Renal cortical epithelial cell (primary cell): ENCODE measurements at regions not wholly inside any gene's neighbourhood (a gene's known extent, or its start where the extent isn't known, plus 50 kb on each side); places are given as distances from the start of the nearest gene placed in this dataset.
"Not testable (repeated sequence)": the region's sequence is repeated elsewhere in the genome, so short reads cannot be mapped to it uniquely, and the experiment has no call there.

Experiments used
- DNase-seq: peaks from one replicate; pipeline ENCODE4 v3.0.0-alpha.2; 2011; ENCODE audit warnings: low read depth

DNA sequence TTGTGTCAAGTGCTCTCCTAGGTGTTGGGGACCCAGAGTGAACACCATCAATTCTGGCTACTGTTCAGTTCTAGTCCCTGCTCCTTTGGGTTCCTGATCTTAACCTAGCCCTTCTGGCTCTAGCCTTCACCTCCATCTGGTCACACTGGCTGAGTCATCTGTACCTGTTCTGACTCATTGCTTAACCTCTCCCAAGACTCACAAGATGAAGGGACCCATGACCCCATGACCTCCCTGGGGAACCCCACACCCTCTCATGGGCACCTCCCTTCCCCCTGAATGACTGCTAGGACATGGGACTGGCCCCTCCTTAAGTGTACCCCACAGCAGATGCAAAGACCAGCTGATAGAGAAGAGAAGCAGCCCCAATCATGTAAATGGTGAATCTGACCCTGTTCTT lies 345.8 kb upstream of the CDH5 start:
- DNase-seq = no peak

DNA sequence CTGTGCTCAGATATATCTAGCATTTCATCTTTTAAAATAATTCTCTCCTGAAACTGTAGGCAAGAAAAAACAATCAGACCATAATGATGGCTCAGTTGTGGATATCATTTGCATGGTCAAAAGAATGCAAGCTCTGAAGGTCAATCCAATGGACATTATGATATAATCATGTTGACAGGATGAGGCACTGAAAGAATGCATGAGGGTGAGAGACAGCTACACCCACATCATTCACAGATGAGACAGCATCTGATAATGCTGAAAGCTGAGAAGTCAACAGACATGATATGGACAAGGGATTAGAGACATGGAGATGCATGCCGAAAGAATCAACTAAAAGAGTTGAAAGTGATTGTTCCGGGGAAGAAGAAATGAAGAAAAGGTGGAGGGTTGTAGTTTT lies 346.4 kb upstream of the CDH5 start:
- DNase-seq = no peak

DNA sequence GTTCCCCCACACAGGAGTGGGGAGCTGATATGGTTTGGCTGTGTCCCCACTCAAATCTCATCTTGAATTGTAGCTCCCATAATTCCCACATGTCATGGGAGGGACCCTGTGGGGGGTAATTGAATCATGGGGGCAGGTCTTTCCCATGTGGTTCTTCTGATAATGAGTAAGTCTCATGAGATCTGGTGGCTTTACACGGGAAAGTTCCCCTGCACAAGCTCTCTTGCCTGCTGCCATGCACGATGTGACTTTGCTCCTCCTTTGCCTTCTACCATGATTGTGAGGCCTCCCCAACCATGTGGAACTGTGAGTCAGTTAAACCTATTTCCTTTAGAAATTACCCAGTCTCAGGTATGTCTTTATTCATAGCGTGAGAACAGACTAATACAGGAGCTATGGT lies 347.0 kb upstream of the CDH5 start:
- DNase-seq = not testable (repeated sequence)

DNA sequence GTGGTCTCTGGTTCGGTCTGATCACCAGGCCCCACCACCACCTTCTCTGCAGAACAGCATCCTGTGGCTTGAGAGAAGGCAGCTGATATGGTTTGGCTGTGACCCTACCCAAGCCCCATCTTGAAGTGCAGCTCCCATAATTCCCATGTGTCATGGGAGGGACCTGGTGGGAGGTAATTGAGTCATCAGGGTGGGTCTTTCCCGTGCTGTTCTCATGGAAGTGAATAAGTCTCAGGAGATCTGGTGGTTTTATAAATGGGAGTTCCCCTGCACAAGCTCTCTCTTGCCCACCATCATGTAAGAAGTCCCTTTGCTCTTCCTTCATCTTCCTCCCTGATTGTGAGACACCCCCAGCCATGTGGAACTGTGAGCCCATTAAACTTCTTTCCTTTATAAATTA lies 352.3 kb upstream of the CDH5 start:
- no peak for DNase-seq

DNA sequence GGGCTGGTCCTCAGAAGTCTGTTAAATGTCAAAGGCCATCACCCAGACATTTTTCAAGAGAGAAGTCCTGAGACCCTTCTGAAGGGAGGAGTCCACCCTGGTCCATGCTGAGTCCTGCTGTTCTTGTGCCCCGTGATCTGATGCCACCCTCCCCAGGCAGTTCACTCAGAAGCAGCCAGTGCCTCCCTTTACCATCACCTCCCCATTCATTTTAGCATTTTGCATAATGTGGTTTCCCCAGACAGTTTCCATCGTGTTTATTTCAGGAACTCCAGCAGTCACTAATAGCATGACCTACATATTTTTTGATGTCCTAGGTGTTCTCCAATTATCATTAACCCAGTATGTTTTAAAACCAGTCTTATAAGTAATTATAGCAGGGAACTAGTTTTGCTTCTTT lies 353.0 kb upstream of the CDH5 start:
- no peak for DNase-seq

DNA sequence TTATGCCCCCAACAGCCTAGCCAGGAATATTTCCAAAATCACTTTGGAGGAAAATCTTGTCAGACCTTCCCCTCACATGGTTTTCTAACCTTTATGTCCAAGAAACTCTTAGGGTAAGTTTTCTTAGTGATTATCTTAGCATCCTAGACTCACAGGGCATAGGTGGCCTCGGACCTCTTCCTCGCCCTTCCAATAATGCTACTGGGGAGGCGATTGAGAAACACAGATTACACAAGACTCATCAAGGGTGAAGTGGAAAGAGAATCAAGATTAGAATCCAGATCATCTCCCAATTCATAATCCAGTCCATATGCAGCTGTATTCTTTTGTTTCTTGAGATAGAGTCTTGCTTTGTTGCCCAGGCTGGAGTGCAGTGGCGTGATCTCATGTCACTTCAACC lies 358.4 kb upstream of the CDH5 start:
- no peak for DNase-seq

DNA sequence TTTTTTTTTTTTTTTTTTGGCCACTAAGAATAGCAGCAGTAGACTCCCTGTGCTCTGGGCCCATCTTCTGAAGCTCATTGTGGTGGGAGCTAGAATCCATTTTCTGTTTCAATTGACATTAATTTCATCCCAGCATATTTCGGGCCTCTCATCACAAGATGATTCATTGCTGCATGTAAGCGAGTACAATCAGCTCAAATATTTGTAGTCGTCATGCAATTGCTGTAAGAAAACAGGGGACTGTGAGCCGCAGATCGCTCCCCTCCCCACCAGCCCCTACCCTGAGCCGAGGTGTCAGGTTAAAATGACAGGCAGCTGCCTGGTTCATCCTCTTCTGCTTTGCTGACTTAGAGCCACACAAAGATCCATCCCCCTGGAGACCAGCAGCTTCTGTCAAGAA lies 358.8 kb upstream of the CDH5 start:
- DNase-seq = no peak

DNA sequence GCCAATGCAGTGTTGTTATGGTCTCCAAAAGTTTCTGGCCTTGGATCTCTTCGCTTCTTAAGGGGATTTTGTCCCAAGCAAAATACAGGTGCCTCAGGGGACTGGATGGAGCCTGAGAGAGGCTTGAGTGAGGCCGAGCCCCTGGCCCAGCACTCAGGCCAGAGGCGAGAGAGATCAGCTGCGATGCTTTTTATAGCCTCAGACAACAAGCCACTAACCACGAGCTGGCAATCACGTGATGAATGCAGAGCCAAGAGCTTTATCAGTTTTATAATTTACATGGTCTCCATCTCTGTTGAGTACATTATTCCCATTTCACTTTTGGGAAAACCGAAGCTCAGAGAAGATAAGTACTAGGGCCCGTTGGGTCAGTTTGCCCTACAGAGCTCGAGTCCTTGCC lies 360.0 kb upstream of the CDH5 start:
- DNase-seq = no peak

DNA sequence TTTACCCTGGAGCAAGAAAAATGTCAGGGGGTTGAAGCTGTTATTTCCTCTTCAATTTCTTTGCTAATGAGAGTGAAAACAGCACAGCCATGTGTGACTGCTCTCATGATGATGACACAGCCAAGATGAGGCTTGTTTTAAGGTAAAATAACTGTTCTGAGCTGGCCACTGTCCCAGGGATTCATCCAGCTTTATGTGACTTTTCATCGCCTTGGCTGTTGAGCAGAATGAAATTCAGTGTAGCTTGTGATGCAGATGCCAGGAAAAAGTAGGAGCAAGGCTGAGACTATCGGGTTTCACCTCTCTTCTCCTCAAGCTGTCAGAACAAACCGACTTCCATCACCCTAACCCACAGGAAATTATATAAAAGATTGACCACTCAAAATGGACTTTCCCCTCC lies 361.8 kb upstream of the CDH5 start:
- no peak for DNase-seq

DNA sequence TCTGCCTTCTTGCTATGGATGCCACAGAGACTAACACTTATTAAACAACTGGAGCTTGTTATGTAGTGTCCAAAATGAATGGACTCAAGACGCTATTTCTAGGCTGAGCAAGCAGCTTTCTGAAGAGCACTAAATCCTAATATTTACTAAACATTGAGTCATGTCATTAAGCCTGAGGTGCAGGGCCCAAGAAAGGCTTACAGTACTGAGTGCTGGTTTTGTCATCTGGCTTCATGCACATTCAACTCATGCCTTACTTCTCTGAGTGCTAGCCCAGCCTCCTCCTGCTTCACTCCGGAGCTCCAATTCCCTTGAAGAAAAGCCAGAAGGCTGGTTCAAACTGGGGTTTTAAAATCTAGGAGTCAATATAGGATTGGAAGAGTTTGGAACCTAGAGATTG lies 363.3 kb upstream of the CDH5 start:
- DNase-seq = no peak

DNA sequence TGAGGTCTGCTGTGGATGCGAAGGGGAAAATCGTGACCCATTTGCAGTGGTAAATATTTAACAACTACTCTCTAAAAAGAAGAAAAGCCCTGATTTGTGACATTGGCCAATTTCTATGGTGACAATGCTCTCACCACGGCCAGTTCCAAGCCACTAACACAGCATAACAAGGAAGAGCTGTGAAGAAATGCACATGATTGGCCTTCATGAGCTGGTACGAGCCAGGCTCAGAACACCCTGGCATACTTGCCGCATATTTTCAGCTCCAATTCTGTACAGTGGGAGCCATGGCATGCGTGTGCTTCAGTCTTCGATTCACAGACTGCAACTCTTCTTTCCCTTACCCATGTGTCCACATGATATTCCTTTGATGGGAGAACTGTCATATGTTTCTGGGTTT lies 363.9 kb upstream of the CDH5 start:
- no peak for DNase-seq

DNA sequence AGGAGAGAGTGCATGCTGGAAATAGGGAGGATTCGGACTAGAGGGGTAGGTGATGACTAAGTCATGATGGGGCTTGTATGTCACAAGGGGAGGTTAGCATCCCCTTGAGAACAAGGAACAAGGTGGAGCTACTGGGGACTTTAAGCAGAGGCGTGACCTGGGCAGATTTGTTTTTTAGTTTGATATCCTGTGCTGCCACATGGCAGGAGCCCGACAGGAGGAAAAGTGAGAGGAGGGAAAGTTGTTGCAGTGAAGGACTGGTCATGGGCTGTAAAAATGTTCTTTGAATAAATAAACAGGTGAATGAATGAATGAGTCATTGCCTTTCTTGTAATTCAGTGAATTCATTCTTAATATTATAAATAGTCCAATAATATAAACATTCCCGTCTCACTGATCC lies 365.1 kb upstream of the CDH5 start:
- DNase-seq = no peak

DNA sequence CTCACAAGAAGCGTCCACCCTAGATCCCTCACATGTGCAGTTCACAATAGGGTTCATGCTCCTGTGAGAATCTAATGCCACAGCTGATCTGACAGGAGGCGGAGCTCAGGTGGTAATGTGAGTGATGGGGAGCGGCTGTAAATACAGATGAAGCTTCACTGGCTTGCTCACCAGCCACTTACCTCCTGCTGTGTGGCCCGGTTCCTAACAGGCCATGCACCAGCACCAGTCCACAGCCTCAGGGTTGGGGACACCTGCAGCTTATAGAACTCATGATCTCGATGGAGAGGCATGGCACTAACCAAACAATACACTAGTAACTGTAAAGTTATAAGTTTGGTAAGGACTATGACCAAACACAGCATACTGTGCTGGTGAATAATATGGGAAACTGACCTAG lies 368.0 kb upstream of the CDH5 start:
- DNase-seq = no peak

DNA sequence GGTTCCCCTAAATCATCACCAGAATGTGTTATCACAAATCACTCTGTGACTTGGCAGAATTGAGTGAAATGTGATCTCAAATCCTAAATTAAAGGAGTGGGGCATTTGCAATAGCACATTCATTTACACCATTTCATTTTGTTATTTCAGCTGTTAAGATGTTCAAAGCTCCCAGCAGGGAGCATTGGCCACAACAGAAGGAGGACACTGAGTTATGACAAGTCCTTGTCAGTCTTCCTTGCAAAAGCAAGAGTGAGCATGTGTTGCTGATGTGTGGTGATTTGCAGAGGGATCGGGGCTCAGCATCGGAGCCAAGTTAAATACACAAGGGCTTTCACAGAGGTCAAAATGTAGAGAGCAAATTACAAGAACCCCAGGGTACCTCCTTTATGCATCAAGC lies 372.2 kb upstream of the CDH5 start:
- DNase-seq = no peak

DNA sequence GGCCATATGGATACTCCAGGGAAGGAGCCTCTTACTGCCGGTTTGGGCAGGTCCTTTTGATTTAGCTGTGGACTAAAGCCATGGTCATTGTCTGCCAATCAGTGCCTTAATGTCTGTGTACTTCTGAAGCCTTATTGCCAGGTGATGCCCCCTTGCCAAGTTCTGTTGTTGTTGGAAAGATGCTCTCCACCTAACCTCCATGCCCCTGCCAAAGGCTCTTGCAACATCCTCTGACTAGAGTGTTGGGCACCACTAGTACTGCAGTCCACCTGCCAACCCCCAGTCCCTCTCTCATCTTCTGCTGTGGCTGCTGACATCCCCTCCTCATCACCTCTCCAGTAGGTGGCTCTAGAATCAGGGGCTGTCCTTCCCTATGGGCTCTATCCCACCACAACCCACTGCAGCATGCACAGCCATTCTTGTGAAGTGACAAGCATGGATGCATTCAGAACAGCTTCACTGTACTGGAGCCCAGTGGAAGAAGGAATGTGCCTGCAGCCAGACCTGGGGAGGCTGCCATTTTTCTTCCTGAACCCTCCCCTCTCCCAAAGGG lies 375.3 kb upstream of the CDH5 start:
- DNase-seq = no peak

DNA sequence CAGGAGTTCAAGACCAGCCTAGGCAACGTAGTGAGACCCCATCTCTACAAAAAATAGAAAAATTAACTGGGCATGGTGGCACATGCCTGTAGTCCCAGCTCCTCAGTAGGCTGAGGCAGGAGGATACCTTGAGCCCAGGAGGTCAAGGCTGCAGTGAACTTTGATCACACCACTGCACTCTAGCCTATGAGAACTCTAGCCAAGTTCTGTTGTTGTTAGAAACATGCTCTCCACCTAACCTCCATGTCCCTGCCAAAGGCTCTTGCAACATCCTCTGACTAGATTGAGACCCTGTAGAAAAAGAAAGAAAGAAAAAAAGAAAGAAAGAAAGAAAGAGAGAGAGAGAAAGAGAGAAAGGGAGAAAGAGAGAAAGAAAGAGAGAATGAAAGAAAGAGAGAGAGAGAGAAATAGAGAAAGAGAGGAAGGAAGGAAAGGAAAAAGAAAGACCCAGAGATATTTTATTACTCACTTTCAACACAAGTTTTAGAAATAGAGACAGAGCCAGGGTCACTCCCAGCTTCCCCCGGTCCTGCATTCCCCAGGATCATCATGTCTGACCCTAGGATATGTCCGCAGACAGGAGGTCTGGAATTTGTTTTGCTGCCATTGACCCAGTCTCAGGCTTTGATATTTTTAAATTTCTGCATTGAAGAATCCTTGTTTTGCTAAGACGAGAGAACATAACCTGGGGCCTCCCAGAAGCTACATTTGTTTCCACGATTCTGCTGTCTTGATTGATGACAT lies 376.5 kb upstream of the CDH5 start:
- no peak for DNase-seq

DNA sequence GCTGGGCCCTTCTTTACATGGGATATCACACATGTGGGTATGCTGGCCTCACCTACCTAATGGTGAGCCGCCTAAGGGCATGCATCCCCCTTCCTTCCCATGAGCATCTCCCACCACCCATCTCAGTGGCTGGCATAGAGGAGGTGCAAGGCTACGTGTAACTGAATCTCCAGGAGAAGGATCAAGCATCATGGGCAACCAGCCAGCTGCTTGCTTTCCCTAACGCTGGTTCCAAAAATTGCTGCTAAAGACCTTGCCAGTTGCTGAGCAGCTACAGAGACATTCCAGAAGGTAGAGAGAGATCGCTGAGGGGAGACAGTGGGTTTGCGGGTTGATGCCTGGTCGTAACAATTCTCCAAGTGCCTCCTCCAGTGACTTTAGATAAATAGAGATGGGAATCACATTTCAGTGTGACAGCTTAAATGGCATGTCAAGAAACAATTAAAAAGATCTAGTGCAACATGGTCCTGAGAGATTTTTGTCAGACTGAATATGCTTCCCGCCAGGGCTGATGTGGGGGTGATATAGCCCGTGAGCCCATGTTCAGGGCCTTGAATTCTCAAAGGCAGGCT lies 378.4 kb upstream of the CDH5 start:
- DNase-seq = no peak

DNA sequence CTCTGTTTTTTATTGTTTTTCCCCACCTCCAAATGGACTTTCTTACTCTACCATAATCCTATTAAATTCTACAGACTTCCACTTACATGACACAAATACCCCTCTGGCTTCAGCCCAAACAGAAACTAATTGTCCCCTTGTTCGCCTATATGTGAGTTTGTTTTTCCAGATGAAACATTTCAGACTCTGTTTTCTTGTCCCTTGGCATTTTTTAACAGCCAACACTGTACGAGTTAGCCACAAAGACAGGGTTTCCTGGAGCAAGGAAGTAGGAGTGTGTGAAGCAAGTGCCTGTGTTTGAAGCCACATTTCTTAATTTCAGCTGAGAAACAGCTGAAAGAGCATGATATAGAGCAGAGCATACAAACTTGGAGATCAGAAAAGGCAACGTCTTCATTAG lies 382.2 kb upstream of the CDH5 start:
- DNase-seq = no peak

DNA sequence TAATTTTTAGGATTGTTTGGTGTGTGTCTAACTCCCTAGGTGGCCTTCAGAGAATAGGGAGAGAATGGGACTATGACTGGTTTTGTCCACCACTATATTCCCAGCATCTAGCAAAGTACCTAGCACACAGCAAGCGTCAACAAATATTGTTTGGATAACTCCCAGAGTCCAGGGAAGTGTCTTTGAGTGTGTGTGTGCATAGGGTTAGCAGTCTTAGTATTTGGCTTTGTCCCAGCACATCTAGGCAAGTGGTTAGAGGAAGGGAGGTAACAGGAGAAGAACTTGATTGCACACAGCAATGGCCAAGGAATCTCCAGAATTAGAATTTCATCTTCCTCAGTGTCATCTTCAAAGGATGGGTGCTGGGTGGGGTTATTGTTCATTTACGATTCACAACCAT lies 385.4 kb upstream of the CDH5 start:
- no peak for DNase-seq

DNA sequence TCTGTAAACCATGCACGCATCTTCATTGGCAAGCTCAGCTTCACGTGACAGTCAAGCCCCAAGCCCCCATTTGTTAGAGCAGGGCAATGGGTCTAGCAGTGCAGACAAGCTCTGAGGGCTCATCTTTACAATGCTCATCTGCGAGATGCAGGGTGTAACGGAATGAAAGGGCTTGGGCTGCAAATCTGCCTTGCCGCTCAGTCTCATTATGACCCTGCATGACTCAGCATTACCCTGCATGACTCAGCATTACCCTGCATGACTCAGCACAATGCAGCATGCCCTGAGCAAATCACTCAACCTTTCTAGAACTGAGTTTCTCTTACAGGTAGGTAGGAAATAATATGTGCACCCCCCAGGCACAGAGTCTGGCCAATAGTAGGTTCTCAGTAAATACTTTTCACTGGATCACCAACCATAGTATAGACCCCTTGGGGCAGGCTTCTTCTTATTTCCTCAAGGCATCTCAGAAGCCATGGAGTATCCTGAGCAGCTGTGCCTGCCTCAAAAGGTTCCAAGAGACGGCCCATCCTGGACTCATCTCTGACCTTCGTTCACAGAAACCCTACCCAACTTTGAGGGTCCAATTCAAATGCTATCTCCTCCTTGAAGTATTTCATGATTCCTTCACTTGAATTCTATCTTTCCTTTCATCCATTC lies 391.3 kb upstream of the CDH5 start:
- peak; percentile 51 for DNase-seq

DNA sequence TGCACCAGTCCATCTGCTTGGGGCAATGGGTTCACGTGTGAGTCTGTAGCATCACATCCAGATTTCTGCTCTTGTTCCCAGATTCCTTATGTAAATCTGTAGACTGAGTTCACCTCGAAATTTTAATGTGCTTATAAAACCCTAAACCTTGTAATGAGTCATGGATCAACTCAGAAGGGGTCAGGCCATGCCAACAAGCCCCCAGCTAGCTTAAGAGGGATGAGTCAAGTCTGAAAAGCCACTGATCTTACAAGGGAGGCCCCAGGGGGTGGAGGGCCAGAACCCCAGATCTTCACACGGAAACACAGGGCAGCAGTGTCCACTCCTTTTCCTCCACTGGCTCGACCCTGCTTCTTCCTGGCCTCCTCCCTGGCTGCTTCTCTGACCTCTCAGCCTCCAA lies 399.1 kb upstream of the CDH5 start:
- DNase-seq = no peak

DNA sequence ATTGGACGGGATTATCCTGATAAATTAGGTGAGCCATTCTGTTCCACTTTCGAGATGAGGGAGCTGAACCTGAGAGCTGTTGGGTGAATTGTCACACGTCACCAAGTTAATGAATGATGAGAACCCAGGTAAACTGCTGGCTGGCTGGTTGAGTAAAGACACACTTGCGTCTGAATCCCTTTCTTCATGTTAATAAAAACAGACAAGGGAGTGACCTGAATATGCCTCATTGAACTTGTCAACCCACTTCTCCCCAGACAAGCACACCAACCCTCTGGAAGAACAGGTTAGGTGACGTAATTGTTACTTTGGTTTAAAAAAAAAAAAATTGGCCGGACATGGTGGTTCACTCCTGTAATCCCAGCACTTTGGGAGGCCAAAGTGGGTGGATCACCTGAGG lies 400.9 kb upstream of the CDH5 start:
- DNase-seq = peak; percentile 54

DNA sequence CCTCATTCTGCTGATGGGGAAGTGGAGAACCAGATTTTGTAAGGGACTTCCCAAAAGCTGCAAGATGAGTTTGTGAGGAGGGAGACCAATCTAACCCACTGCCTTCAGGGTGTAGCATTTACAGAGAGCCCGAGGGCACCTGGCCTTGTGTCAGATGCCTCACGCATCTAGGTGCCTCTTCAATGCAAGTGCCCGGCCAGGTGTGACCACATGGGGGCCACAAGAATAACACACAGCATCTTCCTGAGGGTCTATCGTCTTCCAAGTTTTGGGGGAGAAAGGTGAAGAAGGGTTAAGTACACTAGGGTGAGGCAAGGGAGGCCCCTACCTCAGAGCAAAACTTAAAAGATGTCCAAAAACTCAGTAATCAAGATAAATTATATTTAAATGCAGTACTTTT lies 401.7 kb upstream of the CDH5 start:
- no peak for DNase-seq
